HL-60 (cell line): ENCODE measurements at regions not wholly inside any gene's neighbourhood (a gene's known extent, or its start where the extent isn't known, plus 50 kb on each side); places are given as distances from the start of the nearest gene placed in this dataset.

Experiments used
- DNase-seq, 2 experiments: peaks; one replicate each; pipeline ENCODE4 v3.0.0-alpha.2; 2010 to 2020; ENCODE audit warnings: low read depth in 1 of 2, low spot score in 1 of 2
- H3K27ac ChIP-seq: fragments of 250-450 bp; sonication (Bioruptor Pico); replicated peaks from 2 replicates; pipeline ENCODE4 v1.5.1; 2020; ENCODE audit warnings: mild to moderate bottlenecking, moderate library complexity
- H3K27me3 ChIP-seq: fragments of 250-450 bp; sonication (Bioruptor Pico); 2 replicates; pipeline ENCODE4 v1.5.1; 2021; ENCODE audit warnings: mild to moderate bottlenecking, moderate library complexity; ENCODE audit not compliant: insufficient read depth, poor library complexity, severe bottlenecking
- H3K4me3 ChIP-seq: replicated peaks from 2 replicates; pipeline ENCODE4 v1.5.1; 2011; ENCODE audit warnings: mild to moderate bottlenecking, control low read depth, low read length; ENCODE audit not compliant: insufficient read depth
- CTCF ChIP-seq: IDR thresholded peaks from one replicate; pipeline ENCODE4 v1.5.1; 2011; ENCODE audit warnings: low read length, control low read depth, inconsistent platforms; ENCODE audit not compliant: insufficient read depth
- GABPA ChIP-seq: IDR thresholded peaks from 2 replicates; pipeline ENCODE4 v1.6.1; 2012; ENCODE audit warnings: low read depth
- POLR2AphosphoS5 ChIP-seq: IDR thresholded peaks from 2 replicates; pipeline ENCODE4 v1.6.1; 2012; ENCODE audit warnings: low read depth
- REST ChIP-seq: IDR thresholded peaks from 2 replicates; pipeline ENCODE4 v1.6.1; 2012; ENCODE audit warnings: low read depth; ENCODE audit not compliant: insufficient replicate concordance
- SPI1 ChIP-seq: IDR thresholded peaks from 2 replicates; pipeline ENCODE4 v1.6.1; 2012; ENCODE audit warnings: low read depth, mild to moderate bottlenecking, borderline replicate concordance

GRCh38 chr3:6113338-6113737 lies 747.6 kb upstream of the GRM7 start:
- Histone ChIP-seq H3K27ac (no peak overlapping the region), H3K4me3 (no peak overlapping the region), H3K27me3 (no peaks in the 10 kb centered on the region)
- DNase-seq = no peak
- no peak for TF ChIP-seq CTCF
- TF ChIP-seq GABPA = no peak
- TF ChIP-seq POLR2AphosphoS5 = no peak
- TF ChIP-seq REST = no peak
- no peak for TF ChIP-seq SPI1

- H3K27me3 ChIP-seq = no peaks in the 10 kb centered on the region
- no peak overlapping the region for H3K27ac ChIP-seq
- TF ChIP-seq REST (no peak), SPI1 (no peak), CTCF (no peak), GABPA (no peak), POLR2AphosphoS5 (no peak)
- no peak overlapping the region for H3K4me3 ChIP-seq
- DNase-seq = no peak
Observed at GRCh38 chr3:6119367-6119766, 741.5 kb upstream of the GRM7 start.

DNA sequence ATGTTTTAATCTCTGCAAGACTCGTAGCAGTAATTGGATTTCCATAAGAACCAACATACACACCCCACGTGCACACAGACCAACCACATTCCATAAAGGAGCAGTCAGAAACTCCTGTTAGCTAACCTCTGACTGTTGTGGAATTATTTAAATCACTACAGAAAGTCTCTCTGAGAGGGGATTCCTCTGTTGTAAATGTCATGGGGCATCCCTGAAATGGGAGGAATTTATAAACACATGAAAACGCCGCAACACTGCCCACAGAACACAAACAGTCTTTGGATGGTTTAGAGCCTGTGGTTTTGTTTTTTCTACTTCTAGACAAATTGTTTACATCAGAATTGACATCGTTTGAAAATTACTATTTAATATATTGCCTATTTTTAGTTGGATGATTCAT lies 740.1 kb upstream of the GRM7 start:
- TF ChIP-seq REST (no peak), SPI1 (no peak), CTCF (no peak), GABPA (no peak), POLR2AphosphoS5 (no peak)
- no peak for DNase-seq
- H3K4me3 ChIP-seq = no peak overlapping the region
- no peaks in the 10 kb centered on the region for H3K27me3 ChIP-seq
- no peak overlapping the region for H3K27ac ChIP-seq
